GM19324 (cell line): ENCODE measurements at regions not wholly inside any gene's neighbourhood (a gene's known extent, or its start where the extent isn't known, plus 50 kb on each side); places are given as distances from the start of the nearest gene placed in this dataset.
"Not testable (repeated sequence)": the region's sequence is repeated elsewhere in the genome, so short reads cannot be mapped to it uniquely, and the experiment has no call there.

Experiments
- ATAC-seq: cut with Tn5 transposase; IDR thresholded peaks from one replicate; pipeline ENCODE4 v1.9.1; 2021; ENCODE audit warnings: mild to moderate bottlenecking, moderate library complexity; ENCODE audit not compliant: unreplicated experiment, low FRiP score

DNA sequence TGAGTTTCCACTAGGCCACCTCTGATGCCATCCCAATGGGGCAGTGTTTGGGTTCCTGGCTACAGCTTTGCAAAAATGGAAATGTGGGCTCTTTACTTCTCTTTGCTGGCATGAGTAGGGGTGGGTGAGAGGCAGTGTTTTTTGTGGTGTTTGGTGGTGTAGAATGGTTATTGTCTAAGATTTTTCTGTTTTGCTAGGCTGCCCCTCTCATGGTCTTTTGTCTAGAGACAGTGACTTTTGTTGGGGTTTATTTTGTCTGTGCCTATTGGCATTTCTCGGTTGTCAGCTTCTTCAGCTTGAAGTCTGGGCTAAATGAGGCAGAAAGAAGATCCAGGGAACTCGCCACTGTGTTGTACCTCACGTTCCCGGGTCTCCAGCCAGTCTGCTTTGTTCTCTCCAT is 112.1 kb downstream of the CENPF start:
- no peak for ATAC-seq

DNA sequence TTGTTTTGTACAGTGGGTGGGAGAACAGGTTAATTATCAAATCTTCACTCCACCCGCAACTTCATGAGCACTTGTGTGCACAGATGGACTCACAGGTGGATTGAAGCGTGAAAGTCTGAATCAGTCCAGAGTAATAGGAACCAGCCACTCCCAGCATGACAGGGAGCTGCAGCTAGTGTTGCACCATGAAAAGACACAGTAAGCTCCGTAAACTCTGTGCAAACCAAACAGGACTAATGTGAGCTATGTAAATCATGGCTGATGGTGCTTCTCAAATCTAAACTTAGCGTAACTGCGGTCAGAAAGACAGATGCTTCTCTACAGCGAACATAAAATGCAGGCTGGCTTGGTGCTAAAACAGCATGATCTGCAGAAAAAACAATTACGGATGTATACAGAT is 114.4 kb downstream of the CENPF start:
- no peak for ATAC-seq

DNA sequence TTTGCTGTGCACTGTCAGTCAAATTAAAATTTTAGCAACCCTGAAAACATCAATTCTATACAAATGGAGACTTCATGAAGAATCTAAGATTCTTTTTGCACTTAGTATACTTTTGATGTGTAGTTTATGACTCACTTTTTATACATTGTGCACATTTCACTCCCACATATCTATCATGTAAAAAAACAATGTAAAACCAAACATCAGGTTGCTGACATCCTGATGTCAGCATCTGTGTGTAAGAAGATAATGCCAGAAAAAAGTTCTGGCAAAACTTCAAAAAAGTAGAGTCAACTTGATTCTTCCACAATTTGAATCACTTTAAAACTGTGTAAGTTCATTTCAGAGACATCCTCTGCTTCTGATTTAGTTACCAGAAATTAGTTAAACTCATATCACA is 115.7 kb downstream of the CENPF start:
- ATAC-seq = no peak

DNA sequence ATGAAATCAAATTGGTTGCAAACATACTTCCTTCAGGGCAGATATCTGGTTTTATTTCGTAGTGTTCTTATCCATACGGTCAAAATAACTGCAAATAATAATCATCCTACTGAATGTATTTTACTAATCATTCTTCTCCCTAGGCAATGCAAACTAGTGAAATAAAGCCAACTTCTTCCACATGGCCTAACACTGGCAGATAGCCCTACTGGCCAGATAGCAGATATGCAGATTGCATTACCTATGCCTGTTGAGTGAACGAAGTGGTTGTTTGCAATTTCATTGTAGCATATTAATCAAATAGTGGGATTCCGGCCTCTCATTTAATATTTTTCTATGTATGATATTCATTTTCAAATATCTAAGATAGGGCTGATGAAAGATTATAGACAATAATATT is 116.2 kb downstream of the CENPF start:
- ATAC-seq = no peak

DNA sequence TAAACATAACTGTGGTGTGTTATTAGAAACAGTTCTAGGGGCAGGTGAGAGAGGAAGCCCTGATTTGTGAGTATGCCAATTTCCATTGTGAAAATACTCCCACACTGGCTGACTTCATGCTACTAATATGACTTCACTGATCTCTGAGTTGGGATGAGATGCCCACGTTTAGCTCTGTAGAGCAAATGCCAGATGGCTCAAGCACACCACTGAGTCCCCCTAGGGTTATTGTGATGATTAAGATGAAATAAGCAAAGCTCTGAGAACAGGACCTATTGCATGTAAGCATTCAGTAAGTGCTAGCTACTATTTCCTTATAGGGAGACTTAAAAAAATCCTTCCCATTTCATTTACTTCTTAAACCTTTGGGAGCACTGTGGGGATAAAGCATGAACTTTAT is 117.6 kb downstream of the CENPF start:
- no peak for ATAC-seq

DNA sequence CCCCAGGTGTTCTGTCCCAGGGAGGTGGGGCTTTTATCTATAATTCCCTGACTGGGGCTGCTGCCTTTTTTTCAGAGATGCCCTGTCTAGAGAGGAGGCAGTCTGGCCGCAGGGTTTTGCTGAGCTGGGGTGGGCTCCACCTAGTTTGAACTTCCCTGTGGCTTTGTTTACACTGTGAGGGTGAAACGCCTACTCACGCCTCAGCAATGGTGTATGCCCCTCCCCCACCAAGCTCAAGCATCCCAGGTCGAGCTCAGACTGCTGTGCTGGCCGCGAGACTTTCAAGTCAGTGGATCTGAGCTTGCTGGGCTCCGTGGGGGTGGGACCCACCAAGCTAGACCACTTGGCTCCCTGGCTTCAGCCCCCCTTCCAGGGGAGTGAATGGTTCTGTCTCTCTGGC is 124.3 kb downstream of the CENPF start:
- ATAC-seq = no peak

DNA sequence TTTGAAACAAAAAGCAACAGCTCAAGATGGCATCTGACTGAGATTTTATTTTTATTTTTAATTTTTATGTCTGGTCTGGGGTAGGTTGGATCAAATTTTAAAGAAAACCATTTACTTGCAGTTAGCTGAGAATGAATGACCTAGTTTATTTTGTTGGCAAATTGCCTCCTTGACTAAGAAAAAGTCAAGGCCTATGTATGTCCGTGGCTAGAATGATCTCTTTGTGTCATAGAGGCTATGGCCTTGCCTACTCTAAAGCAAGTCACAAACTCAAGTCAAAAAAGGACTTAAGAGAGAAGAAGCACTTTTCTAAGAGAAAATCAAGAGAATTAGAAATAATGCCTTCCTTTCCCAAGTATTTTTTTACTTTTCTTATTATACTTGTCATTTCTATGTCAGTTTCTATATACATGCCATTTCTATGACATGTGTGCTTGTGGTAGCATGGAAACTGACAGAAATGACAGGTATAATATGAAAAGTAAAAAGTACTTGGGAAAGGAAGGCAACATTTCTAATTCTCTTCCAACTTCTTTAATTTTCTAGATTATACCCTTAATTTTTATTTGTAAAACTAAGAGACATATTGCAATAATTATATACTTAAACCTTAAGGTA is 136.7 kb downstream of the CENPF start:
- ATAC-seq = no peak

DNA sequence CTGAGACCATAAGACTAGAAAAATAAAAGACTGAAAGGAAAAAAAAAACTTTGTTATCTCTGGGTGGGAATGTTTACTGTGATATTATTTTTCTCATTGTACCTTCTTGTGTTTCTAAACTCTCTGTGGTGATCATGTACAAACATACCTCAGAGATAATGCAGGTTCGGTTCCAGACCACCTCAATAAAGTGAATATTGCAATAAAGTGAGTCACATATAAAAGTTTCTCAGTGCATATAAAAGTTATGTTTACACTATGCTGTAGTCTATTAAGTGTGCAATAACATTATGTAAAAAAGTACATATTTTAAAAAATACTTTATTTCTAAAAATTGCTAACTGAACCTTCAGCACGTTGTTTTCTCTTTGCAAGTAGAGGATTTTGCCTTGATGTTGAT is 137.5 kb downstream of the CENPF start:
- ATAC-seq = no peak

DNA sequence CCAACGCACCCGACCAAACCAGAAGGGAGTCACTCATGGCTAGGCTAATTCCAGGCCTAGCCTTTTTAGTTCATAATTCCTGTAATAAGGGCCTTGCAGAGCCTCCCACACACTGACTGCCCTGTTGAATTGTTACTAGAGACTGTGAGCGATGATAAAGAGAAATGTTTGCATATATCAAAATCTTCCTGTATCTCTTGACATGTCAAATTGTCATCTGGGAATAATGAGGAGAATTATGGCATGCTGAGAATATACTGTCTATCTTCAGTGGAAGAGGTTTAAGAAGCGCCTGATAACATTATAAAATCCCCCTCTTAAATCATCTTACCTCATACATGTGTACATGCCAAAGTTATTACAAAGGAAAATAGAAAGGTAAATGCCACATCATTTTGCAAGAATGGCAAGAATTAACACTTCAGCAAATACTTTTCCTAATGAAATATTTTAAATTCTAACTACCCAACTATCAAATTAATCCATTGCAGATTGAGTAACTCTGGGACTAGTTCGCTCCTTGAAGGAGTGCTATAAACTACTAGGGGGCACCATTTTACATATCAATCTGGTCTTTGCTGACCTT is 144.1 kb downstream of the CENPF start:
- no peak for ATAC-seq

DNA sequence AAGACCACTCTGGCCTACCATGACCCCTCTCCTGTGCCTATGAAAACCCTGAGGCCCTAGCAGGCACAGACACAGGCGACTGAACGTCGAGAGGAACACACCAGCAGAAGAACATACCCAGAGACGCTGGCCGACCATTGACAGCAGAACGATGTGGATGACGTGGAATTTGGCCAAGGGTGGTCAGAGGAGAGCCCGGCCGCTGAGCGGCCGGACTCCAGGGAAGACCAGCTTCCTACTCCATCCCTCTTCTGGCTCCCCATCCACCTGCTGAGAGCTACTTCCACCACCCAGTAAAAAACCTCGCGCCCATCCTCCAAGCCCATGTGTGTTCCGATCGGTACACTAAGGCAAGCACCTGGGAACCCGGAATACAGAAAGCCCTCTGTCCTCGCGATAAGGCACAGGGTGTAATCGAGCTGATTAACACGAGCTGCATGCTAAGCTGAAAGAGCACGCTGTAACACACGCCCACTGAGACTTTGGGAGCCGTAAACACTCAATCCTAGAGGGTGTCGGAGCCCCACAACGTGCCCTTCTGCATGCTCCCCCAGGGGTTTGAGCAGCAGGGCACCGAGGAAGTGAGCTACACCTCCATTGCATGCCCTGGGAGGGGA is 150.3 kb downstream of the CENPF start:
- ATAC-seq = no peak

DNA sequence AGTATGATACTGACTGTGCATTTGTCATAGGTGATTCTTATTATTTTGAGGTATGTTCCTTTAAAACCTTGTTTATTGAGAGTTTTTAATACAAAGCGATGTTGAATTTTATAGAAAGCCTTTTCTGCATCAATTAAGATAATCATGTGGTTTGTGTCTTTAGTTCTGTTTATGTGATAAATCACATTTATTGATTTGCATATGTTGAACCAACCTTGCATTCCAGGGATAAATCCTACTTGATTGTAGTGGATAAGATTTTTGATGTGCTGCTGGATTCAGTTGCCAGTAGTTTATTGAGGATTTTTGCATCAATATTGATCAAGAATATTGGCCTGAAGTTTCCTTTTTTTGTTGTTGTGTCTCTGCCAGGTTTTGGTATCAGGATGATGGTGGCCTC is 158.0 kb downstream of the CENPF start:
- ATAC-seq = no peak

DNA sequence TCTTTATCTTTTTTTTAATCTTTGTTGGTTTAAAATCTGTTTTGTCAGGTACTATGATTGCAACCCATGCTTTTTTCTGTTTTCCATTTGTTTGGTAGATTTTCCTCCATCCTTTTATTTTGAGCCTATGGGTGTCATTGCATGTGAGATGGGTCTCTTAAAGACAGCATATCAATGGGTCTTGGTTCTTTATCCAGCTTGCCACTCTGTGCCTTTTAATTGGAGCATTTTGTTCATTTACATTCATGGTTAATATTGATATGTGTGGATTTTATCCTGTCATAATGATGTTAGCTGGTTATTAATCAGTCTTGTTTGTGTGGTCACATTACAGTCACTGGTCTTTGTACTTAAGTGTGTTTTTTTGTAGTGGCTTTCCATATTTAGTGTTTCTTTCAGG is 159.9 kb downstream of the CENPF start:
- no peak for ATAC-seq

DNA sequence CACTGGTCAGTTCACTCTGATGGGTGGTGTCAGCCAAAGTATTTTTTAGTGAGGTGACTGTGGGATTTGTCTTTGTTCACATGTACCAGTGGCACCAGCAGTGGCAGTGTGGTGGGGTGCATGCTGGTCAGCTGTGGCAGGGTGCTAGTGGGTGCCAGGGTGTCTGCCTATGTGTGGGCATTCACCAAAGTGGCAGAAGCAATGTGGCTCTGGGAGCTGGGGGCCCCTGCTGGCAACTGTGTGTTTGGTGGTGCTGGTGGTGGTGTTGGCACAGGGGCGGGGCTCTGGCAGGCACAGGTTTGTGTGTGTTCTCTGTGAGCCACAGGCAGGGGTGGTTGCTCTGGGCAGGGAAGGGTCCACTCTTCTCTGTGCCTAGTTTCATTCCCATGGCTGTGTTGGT is 161.5 kb downstream of the CENPF start:
- ATAC-seq = no peak

DNA sequence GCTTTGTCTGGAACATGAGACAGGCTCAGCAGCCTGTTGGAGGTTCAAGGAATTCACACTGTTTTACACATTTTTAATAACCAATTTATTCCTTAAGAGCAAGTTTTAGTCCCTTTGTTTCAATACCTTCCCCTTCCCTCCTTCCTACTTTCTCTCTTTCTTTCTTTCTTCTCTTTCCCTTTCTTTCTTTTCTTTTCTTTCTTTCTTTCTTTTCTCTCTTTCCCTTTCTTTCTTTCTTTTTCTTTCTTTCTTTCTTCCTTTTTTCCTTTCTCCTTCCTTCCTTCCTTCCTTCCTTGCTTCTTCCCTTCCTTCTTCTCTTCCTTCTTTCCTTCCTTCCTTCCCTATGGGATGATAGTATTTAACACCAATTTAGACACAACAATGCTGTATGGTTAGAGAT is 164.2 kb downstream of the CENPF start:
- no peak for ATAC-seq

DNA sequence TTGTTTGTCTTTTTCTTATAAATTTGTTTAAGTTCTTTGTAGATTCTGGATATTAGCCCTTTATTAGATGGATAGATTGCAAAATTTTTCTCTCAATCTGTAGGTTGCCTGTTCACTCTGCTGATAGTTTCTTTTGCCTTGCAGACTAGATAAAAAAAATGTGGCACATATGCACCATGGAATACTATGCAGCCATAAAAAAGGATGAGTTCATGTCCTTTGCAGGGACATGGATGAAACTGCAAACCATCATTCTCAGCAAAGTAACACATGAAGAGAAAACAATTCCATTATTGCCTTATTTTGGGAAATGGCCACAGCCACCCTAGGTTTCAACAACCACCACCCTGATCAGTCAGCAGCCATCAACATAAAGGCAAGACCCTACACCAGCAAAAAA is 166.7 kb downstream of the CENPF start:
- not testable (repeated sequence) for ATAC-seq

DNA sequence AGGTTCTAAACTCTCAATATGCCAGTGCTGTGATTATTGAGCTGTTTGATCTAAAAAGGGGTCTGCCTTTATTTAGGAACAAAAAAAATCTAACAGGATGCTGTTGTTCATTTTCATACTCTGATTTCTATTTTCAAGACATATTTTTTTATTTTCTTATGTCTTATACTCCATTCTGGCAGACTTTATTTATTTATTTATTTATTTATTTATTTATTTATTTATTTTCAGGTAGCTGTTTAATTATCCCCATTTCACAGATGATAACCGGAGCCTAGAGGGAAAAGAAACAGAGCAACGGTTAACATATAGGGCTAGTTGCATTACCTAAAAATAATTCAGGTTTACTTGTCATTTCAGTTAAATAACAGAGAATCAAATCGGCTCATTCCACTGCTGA is 174.4 kb downstream of the CENPF start:
- ATAC-seq = no peak

DNA sequence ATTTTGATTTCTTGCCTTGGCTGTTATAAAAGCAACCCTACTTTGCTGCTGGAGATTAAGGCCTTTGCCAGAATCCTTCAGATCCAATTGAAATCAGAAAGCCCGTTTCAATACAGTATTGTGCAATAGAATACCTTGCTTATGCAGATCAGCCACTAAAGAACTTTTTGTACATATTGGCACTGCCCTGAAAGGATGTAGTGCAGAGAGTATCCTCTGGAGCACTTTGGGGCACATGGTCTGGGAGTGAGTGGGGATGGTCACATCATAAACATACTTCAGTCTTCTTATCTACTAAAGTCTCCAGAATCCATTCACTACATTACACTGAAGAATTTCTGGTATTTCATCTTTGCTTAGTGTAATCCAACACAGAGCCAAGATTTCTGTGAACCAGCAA is 189.0 kb downstream of the CENPF start:
- ATAC-seq = no peak

DNA sequence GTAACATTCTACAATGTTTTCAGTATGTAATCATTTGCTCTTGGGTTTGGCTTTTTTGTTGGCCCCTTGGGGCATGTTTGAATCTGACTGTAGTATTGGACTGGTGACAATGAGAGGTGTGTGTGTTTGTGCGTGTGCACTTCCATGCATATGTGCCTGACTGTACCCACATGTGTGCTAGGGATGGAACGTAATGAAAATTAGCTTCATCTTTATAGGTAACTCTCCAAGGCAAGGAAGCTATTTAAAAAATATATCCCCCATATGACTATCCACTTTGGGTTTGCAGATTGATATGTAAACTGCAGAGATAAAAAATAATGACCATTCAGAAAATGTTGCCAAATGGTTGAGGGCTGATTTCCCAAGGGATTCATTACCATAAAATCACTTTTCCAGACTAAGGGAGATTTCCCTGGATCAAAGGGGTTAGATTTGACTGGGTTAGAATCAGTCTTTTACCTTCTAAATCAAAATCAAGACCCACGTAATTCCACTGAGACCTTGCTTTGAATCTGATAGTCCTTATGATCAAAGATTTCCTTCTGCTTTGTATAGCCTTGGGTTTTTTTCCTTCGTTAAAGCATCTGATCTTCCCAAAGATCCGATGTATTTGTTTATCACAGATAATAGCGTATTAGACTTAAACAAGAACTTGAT is 189.7 kb downstream of the CENPF start:
- ATAC-seq = no peak

DNA sequence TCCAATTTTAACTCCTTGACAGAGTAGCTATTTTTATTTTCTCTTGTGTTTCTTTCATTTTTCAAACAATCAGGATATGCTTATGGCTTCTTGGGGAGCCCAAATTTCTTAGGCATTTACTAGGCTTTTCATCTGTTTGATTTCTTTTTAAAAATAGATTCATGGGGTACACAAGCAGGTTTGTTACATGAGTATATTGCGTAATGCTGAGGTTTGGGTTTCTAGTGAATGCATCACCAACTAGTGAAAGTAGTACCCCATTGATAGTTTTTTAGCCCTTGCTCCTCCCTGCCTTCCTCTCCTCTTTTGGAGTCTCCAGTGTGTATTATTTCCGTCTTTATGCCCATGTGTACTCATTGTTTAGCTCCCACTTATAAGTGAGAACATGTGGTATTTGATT is 190.7 kb downstream of the CENPF start:
- ATAC-seq = no peak

DNA sequence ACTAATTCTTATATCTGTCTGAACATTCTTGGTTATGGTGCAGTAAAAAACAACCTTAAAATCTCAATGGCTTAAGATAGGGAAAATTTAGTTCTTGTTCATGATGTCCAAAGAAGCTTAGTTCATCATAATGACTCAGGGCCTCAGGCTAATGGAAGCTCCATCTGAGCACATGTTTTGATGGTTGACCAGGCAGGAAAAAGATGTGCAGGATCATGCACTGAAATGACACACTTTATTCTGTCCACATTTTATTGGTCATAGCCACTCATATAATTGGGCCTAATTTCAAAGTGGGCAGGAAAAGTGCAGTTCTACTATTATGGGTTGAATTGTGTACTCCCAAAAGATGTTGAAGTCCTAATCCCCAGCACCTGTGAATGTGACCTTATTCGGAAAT is 198.2 kb downstream of the CENPF start:
- ATAC-seq = no peak

DNA sequence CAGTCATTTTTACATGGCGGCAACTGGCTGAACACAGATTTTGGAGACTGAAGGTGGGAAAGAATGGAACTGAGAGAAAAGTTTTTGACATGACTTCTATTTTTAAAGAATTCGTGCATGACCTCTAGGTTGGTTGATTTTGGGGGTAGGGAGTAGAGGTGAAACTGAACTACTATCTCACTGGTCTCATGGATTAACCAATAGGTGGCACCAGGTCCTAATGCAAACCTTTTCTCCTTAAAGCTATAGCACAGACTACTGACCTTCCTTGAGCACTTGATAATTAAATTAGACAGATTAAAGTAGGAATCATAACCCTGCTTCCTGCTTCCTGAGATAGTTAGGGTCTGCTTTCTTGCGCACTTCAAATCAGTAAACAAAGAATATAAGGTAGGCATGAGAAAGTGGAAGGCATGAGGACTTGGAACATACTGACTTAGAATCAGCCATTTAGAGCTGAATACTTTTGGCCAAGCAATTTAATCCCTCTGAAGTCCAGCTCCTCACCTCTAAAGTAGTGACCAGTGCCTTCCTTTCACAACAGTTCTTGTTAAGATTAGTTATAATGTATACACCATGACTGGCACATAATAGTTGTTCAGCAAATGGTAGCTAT is 206.0 kb downstream of the CENPF start:
- no peak for ATAC-seq

DNA sequence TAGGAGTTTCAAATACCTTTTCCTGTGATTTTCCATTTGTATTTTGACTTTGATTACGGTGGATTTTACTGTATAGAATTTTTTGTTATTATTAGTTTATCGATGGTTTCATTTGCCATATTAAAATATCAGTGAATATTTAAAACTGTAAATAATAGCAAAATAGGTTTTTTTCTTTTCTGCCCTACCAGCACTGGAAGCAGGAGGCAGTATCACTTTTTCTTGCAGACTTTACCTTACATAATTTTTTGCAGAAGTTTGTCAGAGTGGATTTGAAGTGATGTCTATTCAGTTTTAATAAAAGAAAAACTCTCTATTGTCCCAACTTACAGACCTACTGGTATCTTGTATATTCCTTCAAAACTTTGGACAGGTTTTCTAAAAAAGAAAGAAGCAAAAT is 213.6 kb downstream of the CENPF start:
- ATAC-seq = no peak
